HFFc6 (cell line): ENCODE measurements at regions not wholly inside any gene's neighbourhood (a gene's known extent, or its start where the extent isn't known, plus 50 kb on each side); places are given as distances from the start of the nearest gene placed in this dataset.

Experiments
- DNase-seq: peaks from one replicate; pipeline ENCODE4 v3.0.0-alpha.2; 2018
- H3K27ac Mint-ChIP-seq: 2 replicates; pipeline ENCODE4 v1.8.0; 2020; ENCODE audit warnings: mild to moderate bottlenecking, mixed read lengths
- H3K27me3 Mint-ChIP-seq: 2 replicates; pipeline ENCODE4 v1.8.0; 2021; ENCODE audit warnings: mild to moderate bottlenecking, moderate library complexity, mixed read lengths; ENCODE audit not compliant: insufficient read depth
- H3K36me3 Mint-ChIP-seq: 2 replicates; pipeline ENCODE4 v1.8.0; 2021; ENCODE audit warnings: low read depth, mixed read lengths
- H3K4me1 Mint-ChIP-seq: 2 replicates; pipeline ENCODE4 v1.8.0; 2020; ENCODE audit warnings: low read depth, mixed read lengths
- H3K4me3 Mint-ChIP-seq: 2 replicates; pipeline ENCODE4 v1.8.0; 2020; ENCODE audit warnings: mild to moderate bottlenecking, moderate library complexity, mixed read lengths
- H3K9me3 Mint-ChIP-seq: 2 replicates; pipeline ENCODE4 v1.8.0; 2020; ENCODE audit warnings: mild to moderate bottlenecking, mixed read lengths
- CTCF ChIP-seq: fragments of 200-600 bp; sonication (generic); IDR thresholded peaks from 2 replicates; pipeline ENCODE4 v1.5.0; 2021; ENCODE audit warnings: antibody characterized with exemption, mild to moderate bottlenecking

DNA sequence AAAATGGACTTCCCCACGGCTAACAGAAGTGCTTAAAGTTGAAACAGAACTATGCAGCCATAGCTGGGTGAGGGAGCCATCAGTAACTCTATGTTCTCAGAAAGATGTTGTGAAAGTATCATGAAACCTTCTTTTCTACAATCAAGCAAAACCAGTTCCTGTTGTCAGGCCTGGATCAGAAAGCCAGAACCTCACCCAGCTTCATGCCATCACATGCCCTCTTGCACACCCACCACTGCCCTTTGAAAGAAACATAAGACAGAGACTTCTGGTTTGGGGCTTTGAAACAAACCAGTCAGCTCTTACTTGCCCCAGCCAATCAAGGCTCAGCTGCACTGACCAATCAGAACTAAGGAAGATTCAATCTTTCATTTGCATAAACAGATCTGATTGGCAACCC is 230.8 kb upstream of the FERD3L start:
- TF ChIP-seq CTCF: no peak
- DNase-seq: no peak
- Mint-ChIP-seq H3K4me1 (peaks cover 27% of the 10 kb centered on the region), H3K9me3 (no peaks in the 10 kb centered on the region; the same call in 1 of the 2 replicates), H3K27ac (no peak overlapping the region), H3K4me3 (no peak overlapping the region), H3K27me3 (no peaks in the 10 kb centered on the region; the same call in 1 of the 2 replicates), H3K36me3 (no peaks in the 10 kb centered on the region)

DNA sequence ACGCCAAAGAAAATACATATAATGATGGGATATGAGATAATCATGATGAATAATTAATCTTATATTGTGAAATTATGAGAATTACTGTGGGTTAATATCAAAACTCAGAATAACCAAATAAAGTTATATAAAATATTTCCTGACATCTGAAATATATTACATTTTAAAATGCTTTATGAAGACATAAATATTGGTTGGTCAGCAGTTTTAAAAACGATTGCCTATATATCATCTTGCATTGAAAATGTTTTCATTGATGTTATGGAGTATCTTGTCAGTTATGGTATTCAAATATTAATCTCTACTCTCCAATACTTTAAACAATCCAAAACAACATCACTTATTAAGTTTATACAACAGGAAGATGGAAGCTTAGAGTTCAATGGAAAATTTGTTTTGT is 228.1 kb upstream of the FERD3L start:
- H3K9me3 Mint-ChIP-seq: no peaks in the 10 kb centered on the region; the same call in 1 of the 2 replicates
- H3K36me3 Mint-ChIP-seq: no peaks in the 10 kb centered on the region
- H3K27me3 Mint-ChIP-seq: no peaks in the 10 kb centered on the region; the same call in 1 of the 2 replicates
- no peak overlapping the region for H3K27ac Mint-ChIP-seq
- H3K4me1 Mint-ChIP-seq: peaks cover 35% of the 10 kb centered on the region
- no peak for DNase-seq
- no peak overlapping the region for H3K4me3 Mint-ChIP-seq
- TF ChIP-seq CTCF: no peak

DNA sequence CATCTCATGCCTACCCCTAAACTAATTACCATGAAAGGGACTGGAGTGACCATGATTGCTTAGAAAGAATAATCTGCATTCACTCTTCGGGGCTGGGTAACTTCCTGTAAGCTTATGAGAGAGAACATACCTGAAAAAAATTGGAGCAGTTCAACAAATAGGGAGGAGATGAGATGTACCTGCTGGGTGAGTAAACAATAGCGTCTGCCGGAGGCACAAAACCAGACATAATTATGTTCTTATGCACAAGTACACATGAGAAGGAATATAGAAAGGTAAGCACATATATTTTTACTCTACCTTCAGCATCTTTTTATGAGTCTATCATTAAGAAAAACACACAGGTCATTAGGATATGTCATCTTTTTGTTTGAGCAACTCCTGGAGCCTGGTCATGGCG is 224.6 kb upstream of the FERD3L start:
- Mint-ChIP-seq H3K36me3 (no peaks in the 10 kb centered on the region), H3K27ac (no peak overlapping the region)

DNA sequence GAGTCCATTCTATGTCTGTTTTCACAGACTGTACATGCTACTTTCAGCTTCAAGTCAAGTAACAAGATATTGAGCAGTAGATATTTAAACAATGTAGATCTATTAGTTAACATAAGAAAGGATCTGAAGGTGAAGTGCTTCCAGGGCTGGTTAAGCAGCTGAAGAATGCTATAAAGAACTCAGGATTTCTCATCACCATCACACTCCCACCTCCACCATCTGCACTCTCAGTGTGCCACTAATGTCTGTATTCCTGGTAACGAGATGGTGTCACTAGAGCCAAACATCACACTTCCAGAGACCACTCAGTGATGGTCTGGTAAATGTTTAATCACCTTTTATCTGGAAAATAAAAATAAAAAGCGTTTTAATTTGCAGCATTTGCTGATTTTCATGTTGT is 224.0 kb upstream of the FERD3L start:
- peaks cover 1% of the 10 kb centered on the region; the same call in 1 of the 2 replicates for H3K27me3 Mint-ChIP-seq
- peak overlapping the region; percentile 87; the same call in 1 of the 2 replicates for H3K4me3 Mint-ChIP-seq
- no peak for TF ChIP-seq CTCF
- H3K9me3 Mint-ChIP-seq: no peaks in the 10 kb centered on the region
- H3K36me3 Mint-ChIP-seq: no peaks in the 10 kb centered on the region
- no peak for DNase-seq
- no peak overlapping the region for H3K27ac Mint-ChIP-seq
- H3K4me1 Mint-ChIP-seq: peaks cover 23% of the 10 kb centered on the region

More for the DNA sequence above, 224.6 kb upstream of the FERD3L start:
- no peak overlapping the region for H3K4me3 Mint-ChIP-seq
- H3K27me3 Mint-ChIP-seq: peaks cover 1% of the 10 kb centered on the region; the same call in 1 of the 2 replicates
- TF ChIP-seq CTCF: no peak
- no peak for DNase-seq
- peaks cover 20% of the 10 kb centered on the region for H3K4me1 Mint-ChIP-seq
- no peaks in the 10 kb centered on the region for H3K9me3 Mint-ChIP-seq

- Mint-ChIP-seq H3K27ac (no peak overlapping the region), H3K4me3 (peak overlapping the region; percentile 87), H3K36me3 (no peaks in the 10 kb centered on the region), H3K9me3 (no peaks in the 10 kb centered on the region), H3K27me3 (peaks cover 1% of the 10 kb centered on the region; the same call in 1 of the 2 replicates), H3K4me1 (peaks cover 23% of the 10 kb centered on the region)
- no peak for TF ChIP-seq CTCF
- DNase-seq: no peak
Observed at GRCh38 chr7:19368491-19368925, 223.3 kb upstream of the FERD3L start.

DNA sequence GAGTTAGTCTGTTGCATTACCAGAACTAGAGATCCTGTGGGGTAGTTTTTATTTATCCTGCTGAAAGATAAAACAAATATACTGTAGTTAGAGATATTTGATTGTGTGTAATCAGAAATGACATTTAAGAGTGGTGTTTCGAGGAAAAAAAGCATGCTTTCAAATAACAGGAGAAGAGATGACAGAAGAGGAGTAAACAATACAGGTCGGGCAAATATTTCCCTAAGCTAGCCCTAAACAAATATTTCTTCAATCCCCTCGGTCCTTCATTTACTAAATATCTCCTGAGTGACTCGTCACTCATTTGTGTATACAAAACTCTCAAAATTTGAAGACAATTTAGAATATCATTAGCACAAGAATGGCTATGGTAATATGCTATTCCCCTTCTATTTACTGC is 219.7 kb upstream of the FERD3L start:
- no peak overlapping the region for H3K27ac Mint-ChIP-seq
- no peak overlapping the region for H3K4me3 Mint-ChIP-seq
- DNase-seq: no peak
- no peak for TF ChIP-seq CTCF
- H3K27me3 Mint-ChIP-seq: 0 out of 2 replicates have a peak, but pooled peaks cover 1% of the 10 kb centered on the region
- peaks cover 23% of the 10 kb centered on the region for H3K4me1 Mint-ChIP-seq
- H3K9me3 Mint-ChIP-seq: no peaks in the 10 kb centered on the region
- no peaks in the 10 kb centered on the region for H3K36me3 Mint-ChIP-seq
